Neural progenitor cell (in vitro differentiated cells): ENCODE measurements at regions not wholly inside any gene's neighbourhood (a gene's known extent, or its start where the extent isn't known, plus 50 kb on each side); places are given as distances from the start of the nearest gene placed in this dataset.

Experiments used
- EZH2 ChIP-seq: fragments of 200-600 bp; sonication (generic); IDR thresholded peaks from 2 replicates; pipeline ENCODE4 v1.6.1; 2017; ENCODE audit warnings: antibody characterized with exemption, mild to moderate bottlenecking, moderate library complexity
- TF ChIP-seq, protein P1 (sequence below): fragments of 200-600 bp; sonication (generic); IDR thresholded peaks from 2 replicates; pipeline ENCODE4 v1.5.1; 2017; ENCODE audit warnings: antibody characterized with exemption, mild to moderate bottlenecking

DNA sequence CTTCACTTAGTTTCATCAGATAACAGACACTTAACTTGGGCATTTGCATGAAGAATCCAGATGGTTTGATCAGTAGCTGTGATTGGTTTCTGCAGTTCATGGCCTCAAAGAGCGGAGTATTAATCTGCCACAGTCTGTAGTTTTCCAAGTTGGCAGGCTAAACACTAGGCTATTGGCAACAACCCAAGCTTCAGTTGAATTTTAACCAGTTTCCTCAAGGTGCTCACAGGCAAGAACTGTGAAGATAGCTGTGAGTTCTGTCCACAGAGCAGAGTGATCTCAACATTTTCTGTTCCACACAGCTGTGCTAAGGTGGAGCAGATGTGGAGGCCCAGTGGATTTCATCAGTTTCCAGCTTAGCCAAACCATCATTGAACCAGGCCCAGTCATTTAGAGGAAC is 469.5 kb upstream of the LINC00305 start:
- TF ChIP-seq, protein P1, sequence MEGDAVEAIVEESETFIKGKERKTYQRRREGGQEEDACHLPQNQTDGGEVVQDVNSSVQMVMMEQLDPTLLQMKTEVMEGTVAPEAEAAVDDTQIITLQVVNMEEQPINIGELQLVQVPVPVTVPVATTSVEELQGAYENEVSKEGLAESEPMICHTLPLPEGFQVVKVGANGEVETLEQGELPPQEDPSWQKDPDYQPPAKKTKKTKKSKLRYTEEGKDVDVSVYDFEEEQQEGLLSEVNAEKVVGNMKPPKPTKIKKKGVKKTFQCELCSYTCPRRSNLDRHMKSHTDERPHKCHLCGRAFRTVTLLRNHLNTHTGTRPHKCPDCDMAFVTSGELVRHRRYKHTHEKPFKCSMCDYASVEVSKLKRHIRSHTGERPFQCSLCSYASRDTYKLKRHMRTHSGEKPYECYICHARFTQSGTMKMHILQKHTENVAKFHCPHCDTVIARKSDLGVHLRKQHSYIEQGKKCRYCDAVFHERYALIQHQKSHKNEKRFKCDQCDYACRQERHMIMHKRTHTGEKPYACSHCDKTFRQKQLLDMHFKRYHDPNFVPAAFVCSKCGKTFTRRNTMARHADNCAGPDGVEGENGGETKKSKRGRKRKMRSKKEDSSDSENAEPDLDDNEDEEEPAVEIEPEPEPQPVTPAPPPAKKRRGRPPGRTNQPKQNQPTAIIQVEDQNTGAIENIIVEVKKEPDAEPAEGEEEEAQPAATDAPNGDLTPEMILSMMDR, result no peak
- no peak for TF ChIP-seq EZH2
